PC-9 (cell line): ENCODE measurements at regions not wholly inside any gene's neighbourhood (a gene's known extent, or its start where the extent isn't known, plus 50 kb on each side); places are given as distances from the start of the nearest gene placed in this dataset.

Source experiments
- BruUV-seq: library from RNA; stranded (reverse); fragments of 400-500 nt; replicated peaks from 2 replicates; lab custom pipeline; 2021; lab: Mats Ljungman, UMichigan
- CTCF ChIA-PET: fragments of 300-600 bp; sonication (Branson Sonifier 250); formaldehyde crosslinking; loops from one replicate; lab custom pipeline; 2022; ENCODE audit warnings: antibody characterized with exemption; lab: Charles Lee
- POLR2A ChIA-PET: fragments of 300-600 bp; sonication (Branson Sonifier 250); formaldehyde crosslinking; loops from one replicate; lab custom pipeline; 2022; ENCODE audit warnings: antibody characterized with exemption; ENCODE audit not compliant: unreplicated experiment; lab: Charles Lee
- DNase-seq, 2 experiments: peaks; one replicate each; pipeline versions ENCODE4 v3.0.0 to v3.0.0-alpha.2; 2015 to 2022; ENCODE audit warnings: mixed read lengths in 1 of 2
- H2AFZ ChIP-seq: fragments of 200-600 bp; sonication (generic); 2 replicates; pipeline ENCODE4 v1.8.1; 2017; ENCODE audit warnings: antibody characterized with exemption
- H3F3A ChIP-seq: fragments of 200-600 bp; sonication (generic); 2 replicates; pipeline ENCODE4 v1.8.1; 2017; ENCODE audit warnings: antibody characterized with exemption, mild to moderate bottlenecking, low read depth; ENCODE audit not compliant: insufficient read depth
- H3K27ac ChIP-seq: fragments of 200-600 bp; sonication (generic); 2 replicates; pipeline ENCODE4 v1.6.1; 2016; ENCODE audit warnings: mixed run types
- H3K27me3 ChIP-seq: fragments of 200-600 bp; sonication (generic); 2 replicates; pipeline ENCODE4 v1.6.1; 2016; ENCODE audit warnings: low read depth, mixed run types; ENCODE audit not compliant: insufficient read depth
- H3K36me3 ChIP-seq: fragments of 200-600 bp; sonication (generic); 2 replicates; pipeline ENCODE4 v1.6.1; 2016; ENCODE audit warnings: low read depth, mixed run types
- H3K4me1 ChIP-seq: fragments of 200-600 bp; sonication (generic); replicated peaks from 2 replicates; pipeline ENCODE4 v1.6.1; 2016; ENCODE audit warnings: mixed run types; ENCODE audit not compliant: insufficient read depth
- H3K4me2 ChIP-seq: fragments of 200-600 bp; sonication (generic); 2 replicates; pipeline ENCODE4 v1.6.1; 2017; ENCODE audit warnings: mixed run types
- H3K4me3 ChIP-seq: fragments of 200-600 bp; sonication (generic); 2 replicates; pipeline ENCODE4 v1.6.1; 2016; ENCODE audit warnings: mixed run types
- H3K79me2 ChIP-seq: fragments of 200-600 bp; sonication (generic); 2 replicates; pipeline ENCODE4 v1.6.1; 2017; ENCODE audit warnings: low read depth, mixed run types
- H3K9me2 ChIP-seq: fragments of 200-600 bp; sonication (generic); 2 replicates; pipeline ENCODE4 v1.8.1; 2017; ENCODE audit warnings: mild to moderate bottlenecking; ENCODE audit not compliant: insufficient read depth
- H3K9me3 ChIP-seq: fragments of 200-600 bp; sonication (generic); 2 replicates; pipeline ENCODE4 v1.8.1; 2016; ENCODE audit warnings: low read depth; ENCODE audit not compliant: insufficient read depth
- H4K20me1 ChIP-seq: fragments of 200-600 bp; sonication (generic); 2 replicates; pipeline ENCODE4 v1.8.1; 2017; ENCODE audit not compliant: insufficient read depth
- CTCF ChIP-seq: fragments of 200-600 bp; sonication (generic); conservative IDR thresholded peaks from 2 replicates; pipeline ENCODE4 v1.6.1; 2017; ENCODE audit warnings: mixed run types, antibody characterized with exemption, mild to moderate bottlenecking, moderate library complexity
- EZH2 ChIP-seq: fragments of 200-600 bp; sonication (generic); IDR thresholded peaks from 2 replicates; pipeline ENCODE4 v1.8.0; 2017; ENCODE audit warnings: antibody characterized with exemption, low read depth
- intact Hi-C: fragments of 100-400 bp; cut with micrococcal nuclease; formaldehyde crosslinking; loops from one replicate; pipeline ENCODE4 v1.10.0; 2022; ENCODE audit not compliant: unreplicated experiment

- peak overlapping the region; percentile 74 for H3K27ac ChIP-seq
- CTCF ChIA-PET: interaction anchor here (0.6 to 0.9 kb wide), 3 partner anchors 10 to 146 kb away, joined by 3 to 4 read pairs (median 4); no protein-coding TSS in a partner anchor
These were observed 92.5 kb upstream of the CPEB4 start for GRCh38 chr5:173795601-173796000.

GRCh38 chr5:173796721-173797495, 91.2 kb upstream of the CPEB4 start:
- no peak overlapping the region for H3K4me2 ChIP-seq
- no peaks in the 10 kb centered on the region for H3K9me3 ChIP-seq
- H3K36me3 ChIP-seq: no peaks in the 10 kb centered on the region
- no peak overlapping the region for H3K27ac ChIP-seq
- no TSS peak for BruUV-seq
- H3K4me1 ChIP-seq: peaks cover 47% of the 10 kb centered on the region
- DNase-seq: no peak
- no peaks in the 10 kb centered on the region for H3K9me2 ChIP-seq
- POLR2A ChIA-PET: interaction anchor here (0.6 kb wide), 1 partner anchor 40 kb away, joined by 6 read pairs; no protein-coding TSS in a partner anchor
- H3K27me3 ChIP-seq: no peaks in the 10 kb centered on the region
- intact Hi-C loops: no loop called here
- peaks cover 20% of the 10 kb centered on the region for H3F3A ChIP-seq
- CTCF ChIA-PET: no interaction called here
- no peaks in the 10 kb centered on the region for H4K20me1 ChIP-seq
- no peak for TF ChIP-seq EZH2
- TF ChIP-seq CTCF: no peak
- no peak overlapping the region for H3K4me3 ChIP-seq
- H3K79me2 ChIP-seq: no peaks in the 10 kb centered on the region
- H2AFZ ChIP-seq: no peak overlapping the region

More at GRCh38 chr5:173795601-173796000, 92.5 kb upstream of the CPEB4 start:
- Histone ChIP-seq H3K4me3 (no peak overlapping the region), H3K9me2 (no peaks in the 10 kb centered on the region), H3K27me3 (no peaks in the 10 kb centered on the region), H4K20me1 (no peaks in the 10 kb centered on the region), H3K9me3 (no peaks in the 10 kb centered on the region), H3K36me3 (no peaks in the 10 kb centered on the region), H3K79me2 (no peaks in the 10 kb centered on the region), H3K4me1 (peaks cover 54% of the 10 kb centered on the region), H3F3A (peaks cover 20% of the 10 kb centered on the region), H3K4me2 (peak overlapping the region; percentile 49), H2AFZ (no peak overlapping the region)
- peak; percentile 91 to 97 for DNase-seq
- intact Hi-C loops: loop anchor here (1.0 to 2.0 kb wide), 6 partner anchors 29 to 124 kb away; no protein-coding TSS in a partner anchor
- POLR2A ChIA-PET: interaction anchor here (0.6 to 1.1 kb wide), 7 partner anchors 29 to 168 kb away, joined by 3 to 9 read pairs (median 5); no protein-coding TSS in a partner anchor
- no peak for TF ChIP-seq CTCF
- no peak for TF ChIP-seq EZH2
- BruUV-seq: no TSS peak

GRCh38 chr5:173798127-173798810, 89.9 kb upstream of the CPEB4 start:
- Histone ChIP-seq H2AFZ (no peak overlapping the region), H3K9me2 (no peaks in the 10 kb centered on the region), H3F3A (peaks cover 20% of the 10 kb centered on the region), H3K79me2 (no peaks in the 10 kb centered on the region), H3K27ac (no peak overlapping the region), H4K20me1 (no peaks in the 10 kb centered on the region), H3K4me1 (peaks cover 47% of the 10 kb centered on the region), H3K27me3 (no peaks in the 10 kb centered on the region), H3K4me3 (no peak overlapping the region), H3K9me3 (no peaks in the 10 kb centered on the region), H3K36me3 (no peaks in the 10 kb centered on the region), H3K4me2 (no peak overlapping the region)
- POLR2A ChIA-PET: interaction anchor here (0.6 kb wide), 1 partner anchor 182 kb away, joined by 4 read pairs; no protein-coding TSS in a partner anchor
- CTCF ChIA-PET: no interaction called here
- BruUV-seq: no TSS peak
- no peak for DNase-seq
- intact Hi-C loops: no loop called here
- no peak for TF ChIP-seq CTCF
- no peak for TF ChIP-seq EZH2
